ENCODE measurements at regions not wholly inside any gene's neighbourhood (a gene's known extent, or its start where the extent isn't known, plus 50 kb on each side); places are given as distances from the start of the nearest gene placed in this dataset.

GRCh38 chr4:60846678-60847077 is 353.4 kb upstream of the ADGRL3 start:
- Histone ChIP-seq H3K9me3 (no peaks in the 10 kb centered on the region), H3K4me1 (no peaks in the 10 kb centered on the region), H3K36me3 (no peaks in the 10 kb centered on the region), H3K27ac (no peak overlapping the region), H3K4me3 (no peak overlapping the region), H3K27me3 (no peaks in the 10 kb centered on the region)
- 60 to 85% methylated on average over 4 of the region's 4 CpGs for WGBS, 2 donors
- no peak for TF ChIP-seq POLR2A (IDR thresholded peaks at IDR 0.05)
- TF ChIP-seq CTCF (IDR thresholded peaks at IDR 0.05), result no peak
- no peak for DNase-seq
- intact Hi-C loops (cut with DNase I), result no loop called here

DNA sequence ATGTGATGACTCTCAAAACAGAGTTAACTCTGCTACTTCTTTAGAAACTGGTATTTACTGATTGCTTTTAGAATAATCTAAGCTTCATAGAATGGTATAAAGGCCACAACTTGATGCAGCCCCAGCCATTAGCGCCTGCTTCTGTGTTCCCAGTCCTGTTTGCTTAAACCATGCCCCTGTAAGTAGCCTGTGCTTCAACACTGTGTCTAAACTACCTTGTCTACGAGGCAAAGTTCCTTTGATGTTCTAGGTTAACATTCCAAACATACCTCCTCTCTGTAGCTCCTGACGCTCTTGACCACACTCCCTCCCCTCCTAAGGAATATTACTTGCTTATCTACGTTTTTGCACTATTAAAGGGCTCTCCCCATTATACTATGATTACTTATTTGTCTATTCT is 352.5 kb upstream of the ADGRL3 start:
- Histone ChIP-seq H3K4me1 (no peaks in the 10 kb centered on the region), H3K9me3 (no peaks in the 10 kb centered on the region), H3K27me3 (no peaks in the 10 kb centered on the region), H3K27ac (no peak overlapping the region), H3K4me3 (no peak overlapping the region), H3K36me3 (no peaks in the 10 kb centered on the region)
- intact Hi-C loops (cut with DNase I), result no loop called here
- WGBS, 2 donors, result 48 to 61% methylated on average over 4 of the region's 4 CpGs
- TF ChIP-seq POLR2A (IDR thresholded peaks at IDR 0.05) (no peak), CTCF (IDR thresholded peaks at IDR 0.05) (no peak)
- DNase-seq, result no peak

DNA sequence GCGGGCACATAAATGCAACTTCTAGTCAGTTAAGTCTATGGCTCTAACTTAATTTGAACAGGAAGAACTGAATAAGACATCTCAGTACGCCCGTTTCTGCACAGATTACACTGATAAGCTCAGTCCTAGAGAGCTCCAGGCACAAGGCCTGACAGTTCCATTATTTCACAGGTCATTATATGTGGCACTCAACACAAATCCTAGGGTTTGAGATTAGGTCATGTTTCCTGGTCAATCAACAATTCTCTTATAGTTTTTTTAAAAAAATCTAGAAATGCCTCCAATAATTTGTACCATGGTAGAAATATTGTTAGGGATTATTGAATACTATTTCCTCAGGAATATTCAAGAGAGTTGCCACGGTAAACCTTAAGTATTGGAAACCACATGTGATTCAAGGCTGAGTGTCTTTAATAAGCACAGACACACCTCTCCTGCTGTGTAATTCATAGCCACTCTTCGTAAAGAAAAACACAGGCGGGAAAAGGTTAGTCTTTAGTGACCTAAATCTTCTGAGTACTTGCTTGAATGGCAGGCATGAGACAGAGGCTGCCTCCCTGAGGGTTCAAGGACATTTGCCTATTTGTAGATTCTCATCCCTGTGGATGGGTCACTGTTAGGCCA is 342.9 kb upstream of the ADGRL3 start:
- Histone ChIP-seq H3K4me3 (no peak overlapping the region), H3K4me1 (no peaks in the 10 kb centered on the region), H3K36me3 (no peaks in the 10 kb centered on the region), H3K9me3 (no peaks in the 10 kb centered on the region), H3K27ac (no peak overlapping the region), H3K27me3 (no peaks in the 10 kb centered on the region)
- WGBS, 2 donors, result 78 to 85% methylated on average over 6 of the region's 6 CpGs
- TF ChIP-seq CTCF (IDR thresholded peaks at IDR 0.05) (no peak), POLR2A (IDR thresholded peaks at IDR 0.05) (no peak)
- intact Hi-C loops (cut with DNase I), result no loop called here
- no peak for DNase-seq

DNA sequence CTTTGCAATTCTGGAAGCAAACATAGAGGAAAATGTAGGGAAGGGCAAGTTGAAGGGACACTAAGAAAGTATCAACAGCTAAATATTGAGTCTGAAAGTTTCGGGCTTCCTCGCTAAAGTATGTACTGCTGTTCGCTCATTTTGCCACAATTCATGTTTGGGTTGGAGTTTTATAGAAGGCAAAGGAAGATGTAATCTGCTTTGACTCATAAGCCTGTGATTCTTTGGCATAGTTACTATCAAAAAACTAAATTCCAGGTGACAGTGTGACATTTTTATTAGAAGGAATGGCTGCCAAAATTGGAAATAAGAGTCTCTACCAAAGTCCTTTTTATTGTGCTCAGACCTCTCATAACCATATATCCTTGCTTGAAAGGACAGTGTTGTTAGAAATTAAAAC is 336.7 kb upstream of the ADGRL3 start:
- Histone ChIP-seq H3K27me3 (no peaks in the 10 kb centered on the region), H3K4me1 (no peaks in the 10 kb centered on the region), H3K9me3 (no peaks in the 10 kb centered on the region), H3K27ac (no peak overlapping the region), H3K36me3 (no peaks in the 10 kb centered on the region), H3K4me3 (no peak overlapping the region)
- DNase-seq, result no peak
- intact Hi-C loops (cut with DNase I), result no loop called here
- TF ChIP-seq POLR2A (IDR thresholded peaks at IDR 0.05) (no peak), CTCF (IDR thresholded peaks at IDR 0.05) (no peak)
- WGBS, 2 donors, result 89 to 100% methylated on average over 3 of the region's 3 CpGs

GRCh38 chr4:60865273-60865672 is 334.9 kb upstream of the ADGRL3 start:
- intact Hi-C loops (cut with DNase I), result no loop called here
- Histone ChIP-seq H3K9me3 (no peaks in the 10 kb centered on the region), H3K4me1 (no peaks in the 10 kb centered on the region), H3K27me3 (no peaks in the 10 kb centered on the region), H3K27ac (no peak overlapping the region), H3K36me3 (no peaks in the 10 kb centered on the region), H3K4me3 (no peak overlapping the region)
- 72 to 73% methylated on average over 4 of the region's 4 CpGs for WGBS, 2 donors
- TF ChIP-seq CTCF (IDR thresholded peaks at IDR 0.05) (no peak), POLR2A (IDR thresholded peaks at IDR 0.05) (no peak)
- DNase-seq, result no peak
